ENCODE measurements at regions not wholly inside any gene's neighbourhood (a gene's known extent, or its start where the extent isn't known, plus 50 kb on each side); places are given as distances from the start of the nearest gene placed in this dataset.
"Not testable (repeated sequence)": the region's sequence is repeated elsewhere in the genome, so short reads cannot be mapped to it uniquely, and the experiment has no call there.

- not testable (repeated sequence) for H3K4me3 ChIP-seq (ENCODE audit: low read length); H3K9me3 ChIP-seq (ENCODE audit: insufficient read depth, low read depth, low read length); H3K27ac ChIP-seq (ENCODE audit: low read depth, low read length); H3K27me3 ChIP-seq (ENCODE audit: insufficient read depth, low read length); H3K9ac ChIP-seq (ENCODE audit: low read depth, low read length); H3K36me3 ChIP-seq (ENCODE audit: insufficient read depth, low read length)
- WGBS: 97% methylated on average over 2 of the region's 2 CpGs
- peaks cover 10% of the 10 kb centered on the region; the same call in 1 of the 2 replicates for H3K4me1 ChIP-seq (ENCODE audit: insufficient read depth, low read length)
Observed at GRCh38 chr2:55124682-55125081, 74.4 kb upstream of the RTN4 start.

GRCh38 chr2:55123851-55124269, 73.6 kb upstream of the RTN4 start:
- Histone ChIP-seq H3K27ac (ENCODE audit: low read depth, low read length) (no peak overlapping the region), H3K9me3 (ENCODE audit: insufficient read depth, low read depth, low read length) (no peaks in the 10 kb centered on the region), H3K36me3 (ENCODE audit: insufficient read depth, low read length) (no peaks in the 10 kb centered on the region), H3K27me3 (ENCODE audit: insufficient read depth, low read length) (no peaks in the 10 kb centered on the region), H3K4me3 (ENCODE audit: low read length) (no peak overlapping the region), H3K9ac (ENCODE audit: low read depth, low read length) (no peak overlapping the region), H3K4me1 (ENCODE audit: insufficient read depth, low read length) (peaks cover 14% of the 10 kb centered on the region; the same call in 1 of the 2 replicates)
- 59% methylated on average over 2 of the region's 2 CpGs for WGBS

GRCh38 chr2:55120634-55121359, 70.5 kb upstream of the RTN4 start:
- Histone ChIP-seq H3K9ac (ENCODE audit: low read depth, low read length) (no peak overlapping the region), H3K4me1 (ENCODE audit: insufficient read depth, low read length) (peaks cover 15% of the 10 kb centered on the region; the same call in 1 of the 2 replicates), H3K27me3 (ENCODE audit: insufficient read depth, low read length) (no peaks in the 10 kb centered on the region), H3K36me3 (ENCODE audit: insufficient read depth, low read length) (no peaks in the 10 kb centered on the region), H3K4me3 (ENCODE audit: low read length) (no peak overlapping the region), H3K9me3 (ENCODE audit: insufficient read depth, low read depth, low read length) (no peaks in the 10 kb centered on the region), H3K27ac (ENCODE audit: low read depth, low read length) (no peak overlapping the region)
- WGBS: 86% methylated on average over 8 of the region's 8 CpGs

- Histone ChIP-seq H3K4me3 (ENCODE audit: low read length) (no peak overlapping the region), H3K9me3 (ENCODE audit: insufficient read depth, low read depth, low read length) (no peaks in the 10 kb centered on the region), H3K27me3 (ENCODE audit: insufficient read depth, low read length) (no peaks in the 10 kb centered on the region), H3K36me3 (ENCODE audit: insufficient read depth, low read length) (no peaks in the 10 kb centered on the region), H3K9ac (ENCODE audit: low read depth, low read length) (no peak overlapping the region), H3K27ac (ENCODE audit: low read depth, low read length) (no peak overlapping the region), H3K4me1 (ENCODE audit: insufficient read depth, low read length) (peaks cover 19% of the 10 kb centered on the region; the same call in 1 of the 2 replicates)
- 92% methylated on average over 9 of the region's 10 CpGs for WGBS
Observed at GRCh38 chr2:55119711-55120487, 69.6 kb upstream of the RTN4 start.

- Histone ChIP-seq H3K27me3 (ENCODE audit: insufficient read depth, low read length) (no peaks in the 10 kb centered on the region), H3K9ac (ENCODE audit: low read depth, low read length) (no peak overlapping the region), H3K36me3 (ENCODE audit: insufficient read depth, low read length) (no peaks in the 10 kb centered on the region), H3K27ac (ENCODE audit: low read depth, low read length) (no peak overlapping the region), H3K9me3 (ENCODE audit: insufficient read depth, low read depth, low read length) (no peaks in the 10 kb centered on the region), H3K4me1 (ENCODE audit: insufficient read depth, low read length) (peaks cover 16% of the 10 kb centered on the region; the same call in 1 of the 2 replicates), H3K4me3 (ENCODE audit: low read length) (no peak overlapping the region)
- WGBS: 40% methylated on average over 3 of the region's 3 CpGs
Observed at GRCh38 chr2:55118643-55119083, 68.4 kb upstream of the RTN4 start.

- WGBS: 87% methylated on average over 7 of the region's 7 CpGs
Observed at GRCh38 chr2:55116966-55117365, 66.7 kb upstream of the RTN4 start.

GRCh38 chr2:55116598-55116964, 66.3 kb upstream of the RTN4 start:
- H3K27ac ChIP-seq (ENCODE audit: low read depth, low read length): no peak overlapping the region
- no peak overlapping the region for H3K4me3 ChIP-seq (ENCODE audit: low read length)
- peaks cover 23% of the 10 kb centered on the region for H3K4me1 ChIP-seq (ENCODE audit: insufficient read depth, low read length)
- H3K27me3 ChIP-seq (ENCODE audit: insufficient read depth, low read length): no peaks in the 10 kb centered on the region
- WGBS: 90% methylated on average over 1 of the region's 1 CpG
- H3K9ac ChIP-seq (ENCODE audit: low read depth, low read length): no peak overlapping the region
- no peaks in the 10 kb centered on the region for H3K9me3 ChIP-seq (ENCODE audit: insufficient read depth, low read depth, low read length)
- H3K36me3 ChIP-seq (ENCODE audit: insufficient read depth, low read length): no peaks in the 10 kb centered on the region

More at GRCh38 chr2:55116966-55117365, 66.7 kb upstream of the RTN4 start:
- H3K27ac ChIP-seq (ENCODE audit: low read depth, low read length): no peak overlapping the region
- no peaks in the 10 kb centered on the region for H3K9me3 ChIP-seq (ENCODE audit: insufficient read depth, low read depth, low read length)
- H3K4me1 ChIP-seq (ENCODE audit: insufficient read depth, low read length): peaks cover 19% of the 10 kb centered on the region
- no peak overlapping the region for H3K9ac ChIP-seq (ENCODE audit: low read depth, low read length)
- H3K36me3 ChIP-seq (ENCODE audit: insufficient read depth, low read length): no peaks in the 10 kb centered on the region
- H3K27me3 ChIP-seq (ENCODE audit: insufficient read depth, low read length): no peaks in the 10 kb centered on the region
- H3K4me3 ChIP-seq (ENCODE audit: low read length): no peak overlapping the region

GRCh38 chr2:55115761-55116597, 65.7 kb upstream of the RTN4 start:
- Histone ChIP-seq H3K27ac (ENCODE audit: low read depth, low read length) (no peak overlapping the region), H3K4me1 (ENCODE audit: insufficient read depth, low read length) (peaks cover 29% of the 10 kb centered on the region), H3K9ac (ENCODE audit: low read depth, low read length) (no peak overlapping the region), H3K27me3 (ENCODE audit: insufficient read depth, low read length) (no peaks in the 10 kb centered on the region), H3K4me3 (ENCODE audit: low read length) (no peak overlapping the region), H3K9me3 (ENCODE audit: insufficient read depth, low read depth, low read length) (no peaks in the 10 kb centered on the region), H3K36me3 (ENCODE audit: insufficient read depth, low read length) (no peaks in the 10 kb centered on the region)
- WGBS: 95% methylated on average over 2 of the region's 4 CpGs

- H3K27ac ChIP-seq (ENCODE audit: low read depth, low read length): no peak overlapping the region
- no peaks in the 10 kb centered on the region for H3K27me3 ChIP-seq (ENCODE audit: insufficient read depth, low read length)
- H3K4me1 ChIP-seq (ENCODE audit: insufficient read depth, low read length): peaks cover 23% of the 10 kb centered on the region
- no peak overlapping the region for H3K4me3 ChIP-seq (ENCODE audit: low read length)
- no peak overlapping the region for H3K9ac ChIP-seq (ENCODE audit: low read depth, low read length)
- no peaks in the 10 kb centered on the region for H3K9me3 ChIP-seq (ENCODE audit: insufficient read depth, low read depth, low read length)
- 97% methylated on average over 4 of the region's 5 CpGs for WGBS
- no peaks in the 10 kb centered on the region for H3K36me3 ChIP-seq (ENCODE audit: insufficient read depth, low read length)
Observed at GRCh38 chr2:55114597-55114996, 64.3 kb upstream of the RTN4 start.

GRCh38 chr2:55114082-55114481, 63.8 kb upstream of the RTN4 start:
- no peaks in the 10 kb centered on the region for H3K9me3 ChIP-seq (ENCODE audit: insufficient read depth, low read depth, low read length)
- H3K27me3 ChIP-seq (ENCODE audit: insufficient read depth, low read length): no peaks in the 10 kb centered on the region
- H3K4me1 ChIP-seq (ENCODE audit: insufficient read depth, low read length): peaks cover 22% of the 10 kb centered on the region
- H3K9ac ChIP-seq (ENCODE audit: low read depth, low read length): no peak overlapping the region
- WGBS: 97% methylated on average over 5 of the region's 5 CpGs
- no peak overlapping the region for H3K27ac ChIP-seq (ENCODE audit: low read depth, low read length)
- no peaks in the 10 kb centered on the region for H3K36me3 ChIP-seq (ENCODE audit: insufficient read depth, low read length)
- H3K4me3 ChIP-seq (ENCODE audit: low read length): no peak overlapping the region
